ENCODE measurements at regions not wholly inside any gene's neighbourhood (a gene's known extent, or its start where the extent isn't known, plus 50 kb on each side); places are given as distances from the start of the nearest gene placed in this dataset.
A peak's percentile ranks its signal among the peaks of the same experiment; 100 is the strongest.

- no peak for ATAC-seq
- DNase-seq (ENCODE audit: extremely low read depth in 1 of 4, low spot score in 3 of 4) = no peak
- H3K4me3 ChIP-seq = no peak overlapping the region
- FAIRE-seq = no peak
- H3K9me3 ChIP-seq (replicated peaks; ENCODE audit: control insufficient read depth, insufficient read depth, low read depth, low read length) = no peaks in the 10 kb centered on the region
- H3K27me3 ChIP-seq (ENCODE audit: control insufficient read depth in 2 of 2, insufficient read depth in 2 of 2, low read length in 2 of 2) = peaks cover 5 to 9% of the 10 kb centered on the region in 2 experiments; a peak in 2 of 5 replicates
- H3K9ac ChIP-seq (ENCODE audit: insufficient read depth in 1 of 2, low read depth in 2 of 2, low read length in 2 of 2) = no peak overlapping the region
- ChIA-PET CTCF (ENCODE audit: low intra/inter-chr PET ratio) (no interaction called here), POLR2A (no interaction called here)
- H3K79me2 ChIP-seq (ENCODE audit: control insufficient read depth, insufficient read depth, low read length) = no peaks in the 10 kb centered on the region
- H4K20me1 ChIP-seq (replicated peaks; ENCODE audit: control insufficient read depth, insufficient read depth, low read length) = no peaks in the 10 kb centered on the region
- no peak overlapping the region for H3K4me2 ChIP-seq (ENCODE audit: insufficient read depth, low read length)
- no peaks in the 10 kb centered on the region; a peak in 1 of 5 replicates for H3K4me1 ChIP-seq (replicated peaks in 1 of 2; ENCODE audit: control insufficient read depth in 2 of 2, insufficient read depth in 2 of 2, low read length in 2 of 2)
- TF ChIP-seq CBFA2T3 (IDR thresholded peaks at IDR 0.05) (no peak), ZNF134 (CRISPR knock-in tag; conservative IDR thresholded peaks at IDR 0.05) (peak; percentile 89)
- intact Hi-C loops (cut with micrococcal nuclease) (no loop called here), in situ Hi-C loops (cut with MboI) (no loop called here)
- 0% methylated on average over 2 of the region's 2 CpGs for WGBS (ENCODE audit: insufficient coverage, low coverage, missing lambda C conversion rate)
- H3K9me1 ChIP-seq (ENCODE audit: control insufficient read depth, insufficient read depth, low read length) = no peaks in the 10 kb centered on the region
- no TSS peak for BruUV-seq (replicated peaks)
- H2AFZ ChIP-seq (ENCODE audit: low read depth, low read length) = no peak overlapping the region
- H3K27ac ChIP-seq (ENCODE audit: extremely low read depth, low read depth, low read length) = no peak overlapping the region
- H3K36me3 ChIP-seq (ENCODE audit: control insufficient read depth, insufficient read depth, low read length) = no peaks in the 10 kb centered on the region
Observed at GRCh38 chr10:14456870-14457266, 126.1 kb upstream of the FRMD4A start.

GRCh38 chr10:14456218-14456869 is 125.6 kb upstream of the FRMD4A start:
- no peaks in the 10 kb centered on the region for H3K36me3 ChIP-seq (ENCODE audit: control insufficient read depth, insufficient read depth, low read length)
- H3K9ac ChIP-seq (ENCODE audit: insufficient read depth in 1 of 2, low read depth in 2 of 2, low read length in 2 of 2) = no peak overlapping the region
- no peaks in the 10 kb centered on the region for H3K9me3 ChIP-seq (replicated peaks; ENCODE audit: control insufficient read depth, insufficient read depth, low read depth, low read length)
- ATAC-seq = no peak
- H4K20me1 ChIP-seq (replicated peaks; ENCODE audit: control insufficient read depth, insufficient read depth, low read length) = no peaks in the 10 kb centered on the region
- intact Hi-C loops (cut with micrococcal nuclease) = no loop called here
- H3K79me2 ChIP-seq (ENCODE audit: control insufficient read depth, insufficient read depth, low read length) = no peaks in the 10 kb centered on the region
- H3K4me1 ChIP-seq (replicated peaks in 1 of 2; ENCODE audit: control insufficient read depth in 2 of 2, insufficient read depth in 2 of 2, low read length in 2 of 2) = no peaks in the 10 kb centered on the region; a peak in 1 of 5 replicates
- ChIA-PET POLR2A (no interaction called here), CTCF (ENCODE audit: low intra/inter-chr PET ratio) (no interaction called here)
- no peak for FAIRE-seq
- 0% methylated on average over 6 of the region's 6 CpGs for WGBS (ENCODE audit: insufficient coverage, low coverage, missing lambda C conversion rate)
- H3K27ac ChIP-seq (ENCODE audit: extremely low read depth, low read depth, low read length) = no peak overlapping the region
- H3K9me1 ChIP-seq (ENCODE audit: control insufficient read depth, insufficient read depth, low read length) = no peaks in the 10 kb centered on the region
- in situ Hi-C loops (cut with MboI) = no loop called here
- no peak for DNase-seq (ENCODE audit: extremely low read depth in 1 of 4, low spot score in 3 of 4)
- H3K4me2 ChIP-seq (ENCODE audit: insufficient read depth, low read length) = no peak overlapping the region
- peaks cover 5 to 9% of the 10 kb centered on the region in 2 experiments; a peak in 2 of 5 replicates for H3K27me3 ChIP-seq (ENCODE audit: control insufficient read depth in 2 of 2, insufficient read depth in 2 of 2, low read length in 2 of 2)
- H3K4me3 ChIP-seq = no peak overlapping the region
- BruUV-seq (replicated peaks) = no TSS peak
- H2AFZ ChIP-seq (ENCODE audit: low read depth, low read length) = no peak overlapping the region
- TF ChIP-seq TARDBP (IDR thresholded peaks at IDR 0.05) (no peak), YY1 (IDR thresholded peaks at IDR 0.05; ENCODE audit: borderline replicate concordance in 1 of 3, control insufficient read depth in 1 of 3, extremely low read depth in 1 of 3, insufficient read depth in 3 of 3, insufficient read length in 1 of 3, insufficient replicate concordance in 2 of 3, low read depth in 1 of 3, low read length in 2 of 3) (no peak), NONO (IDR thresholded peaks at IDR 0.05; ENCODE audit: low read depth in 2 of 2, low read length in 1 of 2) (no peak), TCF15 (CRISPR knock-in tag; IDR thresholded peaks at IDR 0.05) (no peak), ZNF780A (CRISPR knock-in tag; IDR thresholded peaks at IDR 0.05) (no peak), ZBTB8A (IDR thresholded peaks at IDR 0.05; ENCODE audit: partially characterized antibody) (no peak), GTF2B (IDR thresholded peaks at IDR 0.05; ENCODE audit: extremely low read depth, insufficient read length) (no peak), NFE2L1 (tag; IDR thresholded peaks at IDR 0.05; ENCODE audit: borderline replicate concordance, low read depth) (no peak), THAP12 (CRISPR knock-in tag; IDR thresholded peaks at IDR 0.05) (no peak)

Measured in K562 (cell line).